Suppressor macrophage treated with lipopolysaccharide for 4 hours (primary cell): ENCODE measurements at regions not wholly inside any gene's neighbourhood (a gene's known extent, or its start where the extent isn't known, plus 50 kb on each side); places are given as distances from the start of the nearest gene placed in this dataset.

ENCODE experiments used
- DNase-seq: peaks from one replicate; pipeline ENCODE4 v3.0.0-alpha.2; 2020

DNA sequence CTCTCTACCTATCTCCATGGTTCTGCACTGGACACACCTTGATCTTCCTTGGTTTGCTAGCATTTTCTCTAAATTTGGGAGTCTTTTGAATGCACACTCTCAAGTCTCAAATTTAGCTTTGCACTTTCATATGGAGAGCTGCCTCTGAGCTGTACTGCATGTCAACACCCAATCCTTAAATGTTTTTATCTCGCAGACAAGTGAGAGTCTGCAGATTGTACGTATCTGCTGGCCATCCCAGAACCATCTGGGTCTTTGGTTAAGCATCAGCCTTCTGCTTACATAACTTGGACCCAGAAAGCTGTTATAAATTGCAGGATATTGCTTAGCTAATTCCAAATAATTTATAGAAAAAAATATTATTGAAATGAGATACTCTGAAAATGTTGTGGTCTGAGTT is 111.4 kb upstream of the GRAMD2B start:
- DNase-seq = no peak

DNA sequence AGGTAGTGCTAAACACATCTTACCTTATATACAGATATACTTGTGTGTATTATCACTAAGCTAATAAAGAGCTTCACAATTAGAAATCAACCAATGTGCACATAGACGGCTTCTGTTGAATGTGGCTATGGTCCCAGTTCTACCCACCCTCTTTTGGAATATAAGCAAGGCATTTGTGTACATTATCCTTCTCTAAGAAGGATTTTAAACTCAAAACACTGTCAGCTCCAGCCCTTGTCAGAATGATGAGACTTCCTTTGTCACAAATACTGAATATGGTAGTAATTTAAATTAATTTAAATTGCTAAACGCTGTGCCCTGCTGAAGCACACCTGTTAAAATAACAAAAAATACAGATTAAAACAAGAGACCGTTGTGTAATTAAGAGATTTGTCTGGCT is 107.9 kb upstream of the GRAMD2B start:
- no peak for DNase-seq

DNA sequence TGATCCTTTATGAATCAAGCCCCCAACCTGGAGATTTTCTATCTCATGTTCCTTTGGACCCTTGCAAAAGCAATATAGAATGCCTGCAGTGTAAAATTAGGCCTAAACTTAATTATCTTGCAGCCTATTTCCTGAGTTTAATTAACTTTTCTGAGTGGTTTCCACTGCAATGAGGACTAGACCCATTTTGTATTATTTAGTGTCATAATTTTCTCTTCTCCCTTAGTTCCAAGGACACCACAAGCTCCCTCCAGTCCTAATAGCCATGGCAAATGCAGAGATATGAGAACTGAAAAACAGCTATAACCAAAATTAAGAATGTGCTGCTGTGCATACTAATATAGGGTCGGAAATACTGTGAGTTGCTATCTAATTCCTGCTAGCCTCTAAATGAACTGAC is 90.9 kb upstream of the GRAMD2B start:
- no peak for DNase-seq

DNA sequence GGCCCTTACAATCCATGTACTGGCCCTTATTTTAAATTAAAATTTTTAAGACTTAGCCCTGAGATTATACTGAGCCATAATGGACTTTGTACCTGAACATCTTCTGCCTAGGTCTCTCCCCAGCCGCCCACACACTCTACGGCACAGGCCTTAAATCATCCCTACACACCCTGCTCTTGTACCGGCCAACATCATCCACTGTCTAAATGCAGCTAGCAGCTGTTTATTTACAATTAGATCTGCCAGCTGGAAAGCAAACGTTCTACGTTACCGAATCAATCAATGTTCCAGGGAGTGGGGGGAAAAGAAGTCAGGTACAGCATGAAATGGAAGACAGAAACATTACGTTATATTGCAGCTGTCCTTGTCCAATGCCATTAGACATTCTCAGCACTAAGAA is 88.4 kb upstream of the GRAMD2B start:
- DNase-seq = no peak

DNA sequence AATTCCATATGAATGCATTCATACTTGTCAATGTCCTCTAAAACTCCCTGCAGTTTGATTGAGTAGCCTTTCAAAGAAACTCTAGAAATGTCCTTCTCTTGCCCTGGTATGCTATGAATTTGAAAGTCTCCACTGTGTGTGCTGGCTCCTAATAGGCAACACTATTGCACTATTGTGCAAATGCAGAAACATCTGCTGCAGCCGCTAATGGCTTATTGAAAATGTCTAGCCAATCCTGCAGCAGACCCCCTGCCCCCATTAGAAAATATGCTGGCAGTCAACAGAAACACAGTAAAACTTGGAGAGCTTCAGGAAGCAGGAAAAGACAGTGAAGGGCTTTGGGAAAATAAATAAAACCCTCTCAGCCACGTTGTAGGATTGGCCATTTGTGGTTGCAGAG is 87.3 kb upstream of the GRAMD2B start:
- DNase-seq = no peak

DNA sequence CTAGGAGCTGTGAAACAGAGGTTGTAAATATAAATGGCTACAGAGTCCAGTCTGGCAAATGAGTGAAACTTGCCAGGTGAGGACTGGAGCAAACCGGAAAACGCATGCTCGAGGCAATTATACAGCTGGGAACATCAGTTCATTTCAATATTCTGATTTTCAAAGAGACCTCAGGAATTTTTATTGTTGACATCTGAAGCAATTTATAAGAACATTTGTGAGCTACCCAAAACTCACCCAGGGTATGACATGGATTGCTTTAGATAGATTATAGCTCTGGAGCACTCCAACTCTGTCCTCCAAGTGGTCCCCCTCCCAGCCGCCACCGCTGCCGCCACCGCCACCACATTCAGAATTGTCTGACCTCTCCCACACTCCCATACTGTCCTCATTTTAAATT is 84.6 kb upstream of the GRAMD2B start:
- no peak for DNase-seq

DNA sequence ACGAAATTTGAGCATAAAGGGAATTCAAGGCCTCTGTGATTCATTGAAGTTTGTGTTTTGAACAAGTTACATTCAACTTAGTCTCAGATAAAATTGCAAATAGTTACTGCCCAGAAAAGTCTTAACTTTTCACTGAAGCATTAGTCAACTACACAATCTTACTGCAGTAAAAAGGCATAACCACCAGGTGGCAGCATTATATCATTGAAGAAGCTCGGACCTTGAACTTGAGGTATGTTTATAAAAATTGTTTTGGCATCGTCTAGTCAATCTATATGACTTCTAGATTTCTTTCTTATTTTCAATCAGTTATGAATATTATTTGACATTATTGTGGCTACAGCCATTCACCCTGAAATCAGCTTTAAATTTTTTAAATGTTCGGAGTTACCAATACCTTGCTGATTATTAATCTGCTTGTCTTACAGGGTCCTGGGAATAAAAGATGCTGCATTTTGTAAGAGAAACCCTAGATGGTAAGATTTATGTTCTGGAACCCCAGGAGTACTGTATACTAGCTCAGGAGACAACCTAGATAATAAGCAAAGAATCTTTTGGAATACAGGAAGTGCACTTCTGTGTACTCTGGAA is 83.9 kb upstream of the GRAMD2B start:
- DNase-seq = peak; percentile 73

DNA sequence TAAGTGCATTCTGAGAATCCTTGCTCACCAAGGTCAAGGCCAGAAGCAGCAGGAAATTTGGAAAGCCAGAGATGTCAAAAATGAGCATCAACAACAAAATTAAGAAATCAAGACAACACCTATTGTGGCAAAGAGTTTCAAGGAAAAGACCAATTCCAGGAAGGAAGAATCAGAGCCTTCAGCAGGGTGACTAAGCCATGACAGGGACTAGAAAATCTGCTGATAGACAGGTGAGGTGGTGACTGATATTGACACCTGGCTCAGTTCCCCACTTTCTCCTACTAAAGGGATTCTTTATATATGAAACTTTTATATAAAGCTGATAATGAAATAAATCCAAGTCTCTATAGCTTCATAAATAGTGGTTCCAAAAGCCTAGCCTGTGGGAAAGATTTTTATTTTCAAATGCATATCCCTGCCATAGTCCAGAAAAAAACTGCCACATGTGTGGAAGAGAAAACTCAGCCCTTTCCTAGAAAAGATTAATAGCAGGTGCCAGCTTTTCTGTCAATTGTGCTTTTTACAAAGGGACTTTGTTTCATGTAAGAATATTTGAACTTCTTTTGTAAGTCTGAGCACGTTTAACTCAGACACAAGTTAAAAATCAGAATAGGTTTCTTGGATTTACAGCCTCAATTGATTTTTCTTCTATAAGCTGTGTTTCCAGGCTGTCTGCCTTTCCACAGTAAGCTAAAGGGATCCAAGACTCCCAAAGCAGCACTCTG is 81.1 kb upstream of the GRAMD2B start:
- DNase-seq = no peak

DNA sequence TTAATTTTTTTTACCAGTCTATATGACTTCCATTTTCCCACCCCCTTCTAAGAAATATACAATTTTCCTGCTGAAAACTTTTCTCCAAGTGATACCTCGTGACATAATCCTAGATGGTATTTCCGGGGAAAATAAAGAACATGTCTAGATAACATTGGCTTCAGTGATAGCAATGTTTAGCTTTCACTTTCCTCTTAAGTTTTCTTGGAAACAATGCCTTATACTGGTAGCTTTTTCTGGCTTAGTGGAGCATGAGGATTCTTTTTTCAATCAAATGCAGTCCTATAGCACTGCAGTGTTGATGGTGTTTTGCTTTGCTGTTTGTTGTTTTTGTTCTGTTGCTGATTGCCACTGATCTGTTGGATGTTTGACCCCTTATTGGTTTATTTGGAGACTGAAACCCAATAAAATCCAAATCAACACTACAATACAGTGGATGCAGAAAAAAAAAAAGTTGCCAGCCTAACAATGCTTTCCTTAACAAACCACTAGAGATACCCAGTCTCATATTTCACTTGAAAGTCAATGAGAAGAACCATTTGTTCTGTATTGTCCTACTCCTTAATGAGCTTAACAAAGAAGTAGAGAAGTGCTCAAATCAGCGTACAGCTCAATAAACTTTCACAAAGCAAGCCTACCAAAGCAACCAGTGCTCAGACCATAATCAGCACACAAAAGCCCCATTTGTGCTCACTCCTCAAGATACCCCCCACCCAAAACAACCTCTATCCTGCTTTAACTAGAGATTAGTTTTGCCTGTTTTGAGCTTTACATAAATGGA is 74.2 kb upstream of the GRAMD2B start:
- no peak for DNase-seq

DNA sequence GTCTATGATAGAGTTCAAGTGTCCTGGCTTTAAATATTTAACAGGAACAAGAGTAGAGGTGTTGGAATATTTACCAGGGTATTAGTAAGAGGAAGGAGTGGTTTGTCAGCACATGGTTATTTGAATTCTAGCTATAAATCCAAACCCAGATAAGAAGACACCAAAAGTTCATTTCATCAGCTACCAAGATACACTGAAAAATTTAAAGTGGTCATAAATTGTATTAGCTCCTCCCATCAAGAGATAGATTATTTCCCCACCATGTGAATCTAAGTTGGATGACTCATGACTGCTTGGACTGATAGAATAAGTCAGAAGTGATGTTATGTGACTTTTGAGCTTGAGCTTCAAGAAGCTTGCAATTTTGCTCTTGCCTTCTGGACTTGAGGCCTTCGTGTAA is 72.1 kb upstream of the GRAMD2B start:
- DNase-seq = no peak

DNA sequence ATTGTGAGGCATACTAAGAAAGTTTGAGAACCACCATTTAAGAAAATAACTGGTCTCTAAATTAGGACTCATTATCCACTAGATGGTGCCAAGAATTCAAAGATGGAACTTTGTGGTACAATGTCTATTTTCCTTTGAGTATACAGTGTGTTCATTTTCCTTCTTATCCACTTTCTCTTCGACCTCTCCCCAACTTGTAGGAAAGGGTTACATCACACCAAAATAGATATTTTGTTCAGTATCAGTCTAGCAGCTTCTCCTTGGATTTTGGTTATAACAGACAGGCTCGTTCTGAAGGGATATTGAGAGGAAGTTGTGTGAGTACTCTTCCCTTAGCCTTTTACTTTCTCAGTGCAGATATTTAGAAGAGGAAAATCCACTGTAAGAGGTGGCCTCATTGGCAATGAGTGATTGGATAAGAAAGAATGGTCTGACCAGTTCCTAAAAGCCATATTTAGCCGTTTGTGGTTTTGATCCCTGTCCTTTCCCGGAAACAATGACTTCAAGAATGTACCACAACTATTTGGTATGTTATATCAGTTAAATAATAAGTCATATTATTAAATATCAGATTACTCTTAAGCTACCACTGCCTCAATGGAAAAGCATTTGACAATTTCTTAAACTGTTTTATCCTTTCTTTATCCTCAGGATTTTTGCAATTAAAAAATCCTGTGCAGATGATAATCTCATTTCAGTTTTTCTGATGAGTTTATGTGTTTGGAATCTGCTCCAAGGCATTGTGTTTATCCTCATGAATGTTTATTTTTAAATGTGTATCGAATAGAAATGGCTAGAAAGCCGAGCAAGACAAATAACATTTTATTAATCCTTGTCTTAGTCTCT is 69.0 kb upstream of the GRAMD2B start:
- DNase-seq = peak; percentile 58

DNA sequence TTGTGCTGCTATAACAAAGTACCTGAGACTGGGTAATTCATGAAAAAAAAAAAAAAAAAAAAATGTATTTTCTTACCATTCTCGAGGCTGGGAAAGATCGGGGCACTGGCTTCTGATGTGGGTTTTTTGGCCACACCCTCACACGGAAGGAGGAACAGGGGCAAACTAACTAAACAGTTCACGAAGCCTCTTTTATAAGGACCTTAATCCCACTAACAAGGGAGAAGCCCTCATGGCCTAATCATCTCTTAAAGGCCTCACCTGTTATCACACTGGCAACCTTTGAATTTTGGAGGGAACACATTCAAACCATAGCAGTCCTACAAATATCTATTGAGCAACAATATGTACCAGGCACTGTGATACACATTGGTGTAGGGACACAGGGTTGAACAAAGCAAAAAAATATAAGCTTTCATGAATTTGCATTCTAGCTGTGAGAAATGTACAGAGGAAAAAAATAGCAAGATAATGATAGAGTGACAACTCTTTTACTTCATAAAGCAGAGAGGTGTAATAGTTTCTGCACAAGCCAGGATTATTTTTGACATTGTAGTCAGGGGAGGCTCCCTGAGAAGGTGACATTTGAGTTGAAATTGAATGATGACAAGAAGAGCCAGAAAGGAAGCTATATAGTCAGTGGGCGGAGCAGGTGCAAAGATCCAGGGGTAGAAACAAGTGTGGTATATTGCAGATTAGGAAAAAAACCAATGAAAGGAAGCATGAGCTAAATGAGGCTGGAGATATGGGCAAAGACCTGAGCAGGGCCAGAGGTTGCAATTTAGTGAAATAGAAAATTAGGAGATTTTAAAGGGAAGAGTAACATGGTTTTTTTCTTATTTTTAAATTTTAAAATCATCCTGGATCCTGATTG is 68.1 kb upstream of the GRAMD2B start:
- DNase-seq = no peak

DNA sequence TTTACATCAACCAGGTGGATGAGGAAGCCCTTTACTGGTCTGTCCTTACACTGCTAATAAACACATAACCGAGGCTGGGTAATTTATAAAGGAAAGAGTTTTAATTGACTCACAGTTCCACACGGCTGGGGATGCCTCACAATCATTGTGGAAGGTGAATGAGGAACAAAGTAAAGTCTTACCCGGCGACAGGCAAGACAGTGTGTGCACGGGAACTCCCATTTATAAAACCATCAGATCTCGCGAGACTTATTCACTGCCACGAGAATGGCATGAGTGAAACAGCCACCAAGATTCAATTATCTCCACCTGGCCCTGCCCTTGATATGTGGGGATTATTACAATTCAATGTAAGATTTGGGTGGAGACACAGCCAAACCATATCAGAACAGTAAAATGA is 67.3 kb upstream of the GRAMD2B start:
- DNase-seq = no peak

DNA sequence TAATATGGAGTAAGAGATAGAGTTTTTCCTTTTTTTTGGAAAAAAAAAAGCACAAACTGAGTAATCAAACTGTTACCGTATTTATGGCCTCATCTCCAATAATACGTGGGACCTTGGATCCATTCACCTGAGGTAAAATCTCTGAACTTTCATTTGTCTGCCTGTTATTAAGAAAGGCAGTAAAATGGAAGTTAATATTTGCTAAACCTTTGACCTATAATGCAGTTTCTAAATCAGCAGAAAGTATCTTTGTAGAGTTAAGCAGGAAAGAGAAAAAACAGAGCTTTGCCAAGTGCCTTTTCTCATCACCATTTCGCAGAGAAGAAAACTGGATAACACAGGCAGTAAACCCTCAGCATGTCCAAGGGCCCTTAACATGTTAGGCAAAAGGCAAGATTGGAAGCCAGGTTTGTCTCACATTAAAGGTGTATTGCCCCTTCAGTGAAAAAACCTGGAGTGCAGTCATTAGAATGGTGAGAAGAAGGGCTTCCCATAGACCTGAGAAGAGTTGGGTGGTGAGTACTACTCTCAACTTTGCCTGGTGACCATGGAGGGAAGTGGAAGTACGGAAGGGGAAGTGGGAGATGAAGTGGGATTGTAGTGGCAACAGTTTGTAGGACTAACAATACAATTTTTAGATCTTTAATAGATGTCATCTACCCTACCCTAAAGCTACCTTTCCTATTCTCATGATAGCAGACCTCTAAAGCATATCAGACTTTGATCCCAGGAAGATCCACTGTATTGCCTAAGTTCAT is 65.4 kb upstream of the GRAMD2B start:
- DNase-seq = peak; percentile 63

DNA sequence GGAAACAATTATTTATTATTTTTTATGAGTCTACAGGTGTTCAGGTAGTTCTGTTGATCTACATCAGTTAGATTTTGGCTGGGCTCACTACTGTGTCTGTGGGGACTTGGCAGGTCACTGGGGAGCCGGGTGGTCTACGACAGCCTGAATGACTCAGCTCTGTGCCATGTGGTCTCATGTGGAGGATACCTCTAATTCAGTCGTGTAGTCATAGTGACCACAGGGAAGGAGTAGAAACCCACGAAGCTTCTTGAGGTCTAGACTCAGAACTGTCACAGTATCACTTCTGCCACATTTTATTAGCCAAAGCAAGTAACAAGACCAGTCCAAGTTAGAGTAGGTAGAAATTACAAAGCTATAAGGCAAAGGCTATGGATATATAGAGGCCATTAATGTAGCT is 64.7 kb upstream of the GRAMD2B start:
- DNase-seq = no peak

DNA sequence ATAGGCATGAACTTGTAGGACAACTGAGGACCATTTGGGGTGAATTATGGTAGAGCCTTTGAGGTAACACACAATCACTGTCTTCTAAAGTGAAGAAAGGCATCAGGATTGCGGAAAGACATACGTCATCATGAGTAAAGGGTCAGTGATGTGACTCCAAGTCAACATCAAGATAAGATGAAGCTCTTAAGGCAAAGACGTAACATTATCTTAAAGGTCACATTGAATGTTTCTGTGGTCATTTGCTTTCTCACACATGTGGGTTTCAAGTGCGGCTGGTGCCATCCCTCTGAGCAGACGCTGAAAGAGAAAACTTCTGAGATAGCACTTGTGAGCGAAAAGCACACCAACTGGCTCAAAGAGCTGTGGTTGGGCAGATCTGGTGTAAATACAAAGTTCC is 63.3 kb upstream of the GRAMD2B start:
- DNase-seq = no peak

DNA sequence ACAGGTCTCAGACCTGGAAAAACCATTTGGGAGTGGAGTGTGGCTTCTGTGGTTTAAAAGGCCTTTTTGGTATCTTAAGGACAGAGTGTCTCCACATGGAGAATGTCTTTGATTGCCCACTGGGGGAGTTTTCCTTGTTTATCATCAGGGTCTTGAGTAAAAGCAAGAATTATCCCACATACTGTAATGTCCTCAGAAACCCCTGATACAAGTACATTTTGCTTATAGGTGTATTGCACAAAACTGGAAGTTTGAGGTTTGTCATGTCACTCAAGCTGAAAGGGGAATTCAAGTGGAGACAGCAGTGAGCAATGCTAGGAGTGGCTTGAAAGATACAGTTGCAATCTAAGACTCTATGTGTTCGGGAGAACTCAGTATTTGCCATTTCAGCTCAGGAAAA is 62.7 kb upstream of the GRAMD2B start:
- DNase-seq = peak; percentile 71

DNA sequence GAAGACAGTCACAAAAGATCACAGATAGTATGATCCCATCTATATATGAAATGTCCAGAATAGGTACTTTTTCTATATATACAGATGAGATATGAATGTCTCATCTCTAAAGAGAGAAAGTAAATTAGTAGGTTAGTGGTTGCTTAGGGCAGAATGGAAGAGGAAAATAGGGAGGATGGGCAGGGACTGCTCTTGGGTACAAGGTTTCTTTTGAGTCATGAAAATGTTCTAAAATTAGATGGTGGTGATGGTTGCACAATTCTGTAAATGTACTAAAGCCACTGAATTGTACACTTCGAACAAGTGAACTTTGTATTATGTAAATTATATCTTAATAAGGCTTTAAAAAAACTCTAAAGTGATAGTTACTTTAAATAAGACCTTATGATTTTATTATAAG is 59.6 kb upstream of the GRAMD2B start:
- DNase-seq = peak; percentile 42

DNA sequence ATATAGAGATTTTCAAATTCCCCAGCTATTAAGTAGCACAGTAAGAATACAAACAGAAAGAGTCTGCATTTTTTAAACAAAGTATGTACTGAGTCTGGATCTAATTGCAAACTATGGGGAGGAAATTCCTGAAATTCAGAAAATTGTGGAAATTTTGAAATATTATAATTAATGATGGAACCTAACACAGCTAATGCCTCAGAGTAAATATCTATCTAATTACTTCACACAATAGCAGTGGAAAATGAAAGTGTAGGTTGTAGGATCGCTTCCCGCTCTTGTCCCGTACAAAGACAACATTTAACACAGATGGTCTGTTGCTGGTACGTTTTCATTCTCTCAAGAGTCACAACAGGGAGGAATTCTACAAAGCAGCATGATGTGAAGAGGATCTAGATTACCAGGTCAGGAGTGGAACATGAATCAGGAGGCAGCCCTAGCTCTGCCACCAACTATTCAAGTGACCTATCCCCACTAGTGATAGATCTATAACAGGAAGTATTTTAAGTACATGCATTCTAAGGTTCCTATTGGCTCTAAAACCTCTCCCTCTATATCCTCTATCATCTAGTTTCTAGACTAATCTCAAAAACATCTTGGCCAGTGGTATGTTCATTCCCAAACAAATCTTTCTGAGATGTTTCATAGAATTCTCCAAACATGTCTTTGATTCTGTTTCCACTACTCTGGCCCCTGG is 58.9 kb upstream of the GRAMD2B start:
- DNase-seq = no peak

DNA sequence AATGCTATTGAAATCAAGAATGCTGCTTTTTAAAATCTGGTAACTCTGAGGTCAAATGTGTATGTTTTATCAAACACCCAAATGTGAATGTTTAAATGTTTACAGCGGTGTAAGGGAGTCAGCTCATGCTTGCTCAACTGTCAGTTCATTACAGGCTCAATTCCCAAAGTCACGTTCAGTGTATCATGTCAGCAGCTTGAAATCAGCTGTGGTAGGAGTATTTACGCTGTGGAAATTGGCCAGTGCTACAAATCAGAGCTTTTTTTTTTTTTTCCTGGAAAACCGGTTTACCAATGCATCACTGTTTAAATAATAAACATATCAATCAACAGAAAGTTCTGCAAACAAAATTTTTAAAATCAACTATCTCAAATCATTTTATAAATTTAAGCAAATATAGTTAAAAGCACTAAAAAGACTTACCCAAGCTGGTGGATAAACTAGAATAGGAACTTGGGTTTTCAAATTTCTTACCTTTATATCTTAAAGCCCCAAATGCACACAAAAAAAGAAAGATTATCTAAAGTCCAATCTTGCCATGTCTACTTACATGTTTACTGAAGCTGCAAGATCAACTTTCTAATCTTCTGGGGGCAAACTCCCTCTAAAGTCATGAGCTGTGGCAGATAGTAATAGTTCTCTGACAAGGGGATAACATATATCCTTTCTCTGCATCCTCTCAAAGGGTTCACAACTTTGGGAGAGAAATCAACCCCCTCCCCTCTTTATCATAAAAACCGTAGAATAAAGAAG is 57.6 kb upstream of the GRAMD2B start:
- DNase-seq = no peak
